Astrocyte (in vitro differentiated cells and primary cell): ENCODE measurements at regions not wholly inside any gene's neighbourhood (a gene's known extent, or its start where the extent isn't known, plus 50 kb on each side); places are given as distances from the start of the nearest gene placed in this dataset.

Experiments
- CTCF ChIP-seq: IDR thresholded peaks from 2 replicates; pipeline ENCODE4 v1.5.1; 2011; ENCODE audit warnings: low read depth, mild to moderate bottlenecking, inconsistent platforms, low read length, moderate library complexity; ENCODE audit not compliant: insufficient read depth
- EZH2 ChIP-seq: IDR thresholded peaks from 2 replicates; pipeline ENCODE4 v1.6.1; 2012; ENCODE audit warnings: mild to moderate bottlenecking, low read length, inconsistent platforms; ENCODE audit not compliant: insufficient read depth

GRCh38 chr3:139185527-139185926 is 140.8 kb upstream of the PRR23C start:
- no peak for TF ChIP-seq CTCF
- TF ChIP-seq EZH2: no peak
